Right lobe of liver (tissue), 6 donors: ENCODE measurements at regions not wholly inside any gene's neighbourhood (a gene's known extent, or its start where the extent isn't known, plus 50 kb on each side); places are given as distances from the start of the nearest gene placed in this dataset.

Source experiments
- ATAC-seq, 4 donors: fragments of 200-7000 bp; cut with Tn5 transposase; one replicate each; pipeline ENCODE4 v1.9.1; 2020; ENCODE audit warnings: mild to moderate bottlenecking in 4 of 4, moderate library complexity in 4 of 4
- DNase-seq, 3 donors: peaks; one replicate each; pipeline ENCODE4 v3.0.0-alpha.2; 2020
- H3K27ac ChIP-seq, 3 donors: fragments of 200-600 bp; one replicate each; pipeline ENCODE4 v1.8.0; 2022
- H3K27me3 ChIP-seq, 2 donors: fragments of 200-600 bp; one replicate each; pipeline ENCODE4 v1.8.0; 2022
- H3K36me3 ChIP-seq, 4 donors: fragments of 200-600 bp; sonication (generic) in 1 of 4; one replicate each; pipeline versions ENCODE4 v1.5.1 to v1.8.0; 2017 to 2022; ENCODE audit warnings: control low read depth in 1 of 4
- H3K4me1 ChIP-seq, 4 donors: fragments of 200-600 bp; sonication (generic) in 1 of 4; one replicate each; pipeline versions ENCODE4 v1.5.1 to v1.8.0; 2017 to 2022; ENCODE audit warnings: control low read depth in 1 of 4
- H3K4me3 ChIP-seq, 3 donors: fragments of 200-600 bp; one replicate each; pipeline ENCODE4 v1.8.0; 2022
- H3K9me3 ChIP-seq, 4 donors: fragments of 200-600 bp; sonication (generic) in 1 of 4; one replicate each; pipeline versions ENCODE4 v1.5.1 to v1.8.0; 2017 to 2022; ENCODE audit warnings: control low read depth in 1 of 4
- POLR2A ChIP-seq: fragments of 450-650 bp; IDR thresholded peaks from one replicate; pipeline ENCODE4 v1.6.1; 2017; ENCODE audit warnings: antibody characterized with exemption, mild to moderate bottlenecking
- WGBS: methylation state at CpG from one replicate; pipeline ENCODE4 v1.1.6; 2018; ENCODE audit warnings: low coverage, low lambda C conversion rate; ENCODE audit not compliant: insufficient coverage; ENCODE audit errors: missing lambda C conversion rate; 5-methylcytosine and 5-hydroxymethylcytosine counted together
- intact Hi-C, 2 donors: fragments of 100-400 bp; cut with DNase I; formaldehyde crosslinking; loops; one replicate each; pipeline versions ENCODE4 v1.11.2 to v1.14.1; 2022
- TF ChIP-seq, protein P1 (sequence below), 4 donors: fragments of 200-600 bp in 3 of 4; fragments of 450-650 bp in 1 of 4; IDR thresholded peaks; one replicate each; pipeline versions ENCODE4 v1.5.1 to v1.8.0; 2016 to 2022; ENCODE audit warnings: antibody characterized with exemption in 4 of 4, mild to moderate bottlenecking in 2 of 4
- donor health status: DM: no; HTN: yes; CAD: no.
- donor health status: DM: no; HTN: no; CAD: no.
- donor health status: DM: no; HTN: no; CAD: no.
- donor health status: DM: no; HTN: yes; CAD: no.
- donor health status: DM: no; HTN: yes; CAD: no.

DNA sequence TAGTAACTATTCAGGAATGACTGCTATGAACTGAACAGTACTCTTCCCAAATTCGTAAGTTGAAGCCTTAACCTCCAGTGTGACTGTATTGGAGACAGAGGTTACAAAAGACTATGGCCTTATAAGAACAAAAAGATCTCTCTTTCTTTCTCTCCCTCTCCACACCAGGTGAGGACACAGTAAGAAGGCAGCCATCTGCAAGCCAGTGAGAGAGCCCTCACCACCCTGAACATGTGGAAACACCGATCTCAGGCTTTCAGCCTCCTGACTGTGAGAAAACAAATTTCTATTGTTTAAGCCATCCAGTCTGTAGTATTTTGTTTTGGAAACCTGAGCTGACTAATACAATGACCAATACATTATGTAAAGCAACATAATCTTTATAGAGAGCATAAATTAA lies 888.9 kb downstream of the SLITRK1 start:
- WGBS = 49% methylated on average over 2 of the region's 2 CpGs
- H3K9me3 ChIP-seq = no peaks in the 10 kb centered on the region
- intact Hi-C loops = no loop called here
- no peaks in the 10 kb centered on the region for H3K4me1 ChIP-seq
- H3K27me3 ChIP-seq = no peaks in the 10 kb centered on the region
- DNase-seq = no peak
- no peak overlapping the region for H3K27ac ChIP-seq
- no peak for TF ChIP-seq POLR2A
- TF ChIP-seq, protein P1, sequence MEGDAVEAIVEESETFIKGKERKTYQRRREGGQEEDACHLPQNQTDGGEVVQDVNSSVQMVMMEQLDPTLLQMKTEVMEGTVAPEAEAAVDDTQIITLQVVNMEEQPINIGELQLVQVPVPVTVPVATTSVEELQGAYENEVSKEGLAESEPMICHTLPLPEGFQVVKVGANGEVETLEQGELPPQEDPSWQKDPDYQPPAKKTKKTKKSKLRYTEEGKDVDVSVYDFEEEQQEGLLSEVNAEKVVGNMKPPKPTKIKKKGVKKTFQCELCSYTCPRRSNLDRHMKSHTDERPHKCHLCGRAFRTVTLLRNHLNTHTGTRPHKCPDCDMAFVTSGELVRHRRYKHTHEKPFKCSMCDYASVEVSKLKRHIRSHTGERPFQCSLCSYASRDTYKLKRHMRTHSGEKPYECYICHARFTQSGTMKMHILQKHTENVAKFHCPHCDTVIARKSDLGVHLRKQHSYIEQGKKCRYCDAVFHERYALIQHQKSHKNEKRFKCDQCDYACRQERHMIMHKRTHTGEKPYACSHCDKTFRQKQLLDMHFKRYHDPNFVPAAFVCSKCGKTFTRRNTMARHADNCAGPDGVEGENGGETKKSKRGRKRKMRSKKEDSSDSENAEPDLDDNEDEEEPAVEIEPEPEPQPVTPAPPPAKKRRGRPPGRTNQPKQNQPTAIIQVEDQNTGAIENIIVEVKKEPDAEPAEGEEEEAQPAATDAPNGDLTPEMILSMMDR (IDR thresholded peaks at IDR 0.05) = no peak
- no peak overlapping the region for H3K4me3 ChIP-seq
- ATAC-seq = no peak
- H3K36me3 ChIP-seq = no peaks in the 10 kb centered on the region

DNA sequence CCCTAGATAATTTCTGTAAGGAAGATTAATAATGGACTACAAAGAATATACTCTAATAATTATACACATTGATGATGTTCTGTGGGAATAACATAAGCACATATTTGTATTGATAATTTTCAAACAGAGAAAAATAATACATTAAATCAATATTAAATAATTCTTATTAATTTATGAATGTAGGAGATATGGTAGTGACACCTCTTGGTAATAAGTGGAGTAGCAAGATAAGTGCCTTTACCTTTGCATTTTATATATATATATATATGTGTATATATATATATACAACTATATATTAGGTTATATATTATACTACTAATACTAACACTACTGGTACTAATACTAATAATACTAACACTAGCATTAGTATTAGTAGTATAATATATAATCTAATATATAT lies 905.8 kb downstream of the SLITRK1 start:
- TF ChIP-seq, protein P1 (IDR thresholded peaks at IDR 0.05) = no peak
- no peak for TF ChIP-seq POLR2A
- Histone ChIP-seq H3K36me3 (no peaks in the 10 kb centered on the region), H3K27ac (no peak overlapping the region), H3K4me1 (no peaks in the 10 kb centered on the region), H3K4me3 (no peak overlapping the region), H3K27me3 (no peaks in the 10 kb centered on the region), H3K9me3 (no peaks in the 10 kb centered on the region)
- DNase-seq (no peak), ATAC-seq (no peak)
- intact Hi-C loops = no loop called here

DNA sequence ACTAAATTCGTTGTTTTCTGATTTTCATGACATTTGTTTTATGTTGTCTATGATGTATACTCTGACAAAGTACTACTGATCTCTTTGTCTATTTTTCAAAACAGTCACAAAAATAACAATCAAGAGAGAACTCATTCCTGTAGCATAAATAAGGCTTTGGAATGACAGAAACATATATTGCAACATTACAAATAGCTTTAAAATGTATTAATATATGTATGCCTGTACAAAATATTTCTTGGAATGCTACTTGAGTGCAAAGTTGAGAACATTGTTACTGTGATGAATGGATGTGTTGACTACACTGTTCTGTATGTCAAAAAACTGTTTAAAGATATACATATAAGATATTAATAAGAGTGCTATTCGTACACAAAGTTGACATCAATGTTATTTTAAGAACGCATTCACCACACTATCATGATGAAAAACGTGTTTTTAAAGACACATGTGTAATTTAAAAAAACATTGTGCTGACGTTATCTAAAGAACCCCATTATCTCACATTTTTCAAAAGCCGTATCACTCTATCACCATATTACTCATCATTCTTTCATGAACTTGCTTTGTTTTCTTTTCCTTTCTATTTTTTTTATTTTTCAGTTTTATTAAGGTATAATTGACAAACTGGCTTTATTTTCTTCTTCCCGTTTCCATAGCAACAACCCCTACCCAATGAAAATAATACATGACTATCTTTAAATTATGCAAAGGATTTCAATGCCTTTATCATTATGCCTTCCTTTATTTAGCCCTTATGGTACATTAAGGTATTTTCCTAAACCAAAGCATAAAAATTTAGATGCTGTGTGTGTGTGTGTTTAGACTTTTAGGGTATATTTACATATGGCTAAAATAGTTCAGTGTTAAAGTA lies 918.8 kb downstream of the SLITRK1 start:
- no peak for DNase-seq
- Histone ChIP-seq H3K4me1 (no peaks in the 10 kb centered on the region), H3K27me3 (no peaks in the 10 kb centered on the region), H3K9me3 (no peaks in the 10 kb centered on the region), H3K27ac (no peak overlapping the region), H3K4me3 (no peak overlapping the region), H3K36me3 (no peaks in the 10 kb centered on the region)
- no peak for TF ChIP-seq POLR2A
- TF ChIP-seq, protein P1 (IDR thresholded peaks at IDR 0.05) = no peak
- 40% methylated on average over 7 of the region's 7 CpGs for WGBS
- intact Hi-C loops = no loop called here
- ATAC-seq = no peak

DNA sequence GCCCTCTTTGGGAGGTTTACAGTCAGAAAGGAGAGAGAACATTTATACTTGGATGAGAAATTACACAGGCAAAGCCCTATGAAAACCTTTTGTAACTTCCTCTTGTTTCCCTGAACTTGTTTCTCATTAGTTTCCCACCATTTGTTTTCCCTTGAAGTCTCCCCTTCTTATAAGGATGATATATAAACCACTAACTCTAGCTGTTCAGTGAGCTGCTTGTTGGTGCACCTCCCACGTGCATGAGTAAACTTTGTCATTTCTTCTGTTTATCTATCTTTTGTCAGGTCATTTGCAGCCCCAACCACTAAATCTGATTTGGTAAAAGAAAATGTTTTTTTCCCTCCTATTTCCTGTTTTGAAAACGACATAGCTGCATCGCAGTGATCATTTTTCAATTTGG lies 919.9 kb downstream of the SLITRK1 start:
- WGBS = 16% methylated on average over 3 of the region's 3 CpGs
- Histone ChIP-seq H3K27me3 (no peaks in the 10 kb centered on the region), H3K4me3 (no peak overlapping the region), H3K4me1 (no peaks in the 10 kb centered on the region), H3K9me3 (no peaks in the 10 kb centered on the region), H3K27ac (no peak overlapping the region), H3K36me3 (no peaks in the 10 kb centered on the region)
- no peak for ATAC-seq
- DNase-seq = no peak
- no peak for TF ChIP-seq POLR2A
- TF ChIP-seq, protein P1 (IDR thresholded peaks at IDR 0.05) = no peak
- intact Hi-C loops = no loop called here
